ENCODE measurements at regions not wholly inside any gene's neighbourhood (a gene's known extent, or its start where the extent isn't known, plus 50 kb on each side); places are given as distances from the start of the nearest gene placed in this dataset.

- H3K9ac ChIP-seq (ENCODE audit: low read depth, low read length, poor library complexity, severe bottlenecking), result no peak overlapping the region
- H3K9me3 ChIP-seq (ENCODE audit: insufficient read depth, low read depth, low read length), result no peaks in the 10 kb centered on the region
- H3K4me1 ChIP-seq (ENCODE audit: insufficient read depth, low read length, poor library complexity, severe bottlenecking), result peaks cover 5% of the 10 kb centered on the region
- H4K20me1 ChIP-seq (ENCODE audit: insufficient read depth, low read length, poor library complexity, severe bottlenecking), result no peaks in the 10 kb centered on the region
- H3K4me2 ChIP-seq (ENCODE audit: low read depth, low read length, poor library complexity, severe bottlenecking), result no peak overlapping the region
- H3K27me3 ChIP-seq (ENCODE audit: insufficient read depth, low read length, poor library complexity, severe bottlenecking), result no peaks in the 10 kb centered on the region
- H3F3A ChIP-seq (ENCODE audit: low read depth), result no peaks in the 10 kb centered on the region
- no peaks in the 10 kb centered on the region for H3K9me2 ChIP-seq (replicated peaks; ENCODE audit: low read depth, low read length)
- H3K36me3 ChIP-seq (ENCODE audit: insufficient read depth, low read length), result no peaks in the 10 kb centered on the region
- H3K79me2 ChIP-seq (ENCODE audit: insufficient read depth, low read length), result no peaks in the 10 kb centered on the region
- no peak overlapping the region for H2AFZ ChIP-seq (ENCODE audit: low read length)
- no peak overlapping the region for H3K4me3 ChIP-seq (ENCODE audit: low read length, poor library complexity, severe bottlenecking)
- no peak for TF ChIP-seq CTCF (conservative IDR thresholded peaks at IDR 0.05; ENCODE audit: low read length)
- TF ChIP-seq EZH2phosphoT487 (IDR thresholded peaks at IDR 0.05; ENCODE audit: borderline replicate concordance), result no peak
Observed at GRCh38 chr5:135119481-135119880, 85.5 kb upstream of the PITX1 start.

GRCh38 chr5:135117590-135117989 is 83.6 kb upstream of the PITX1 start:
- Histone ChIP-seq H3K9ac (ENCODE audit: low read depth, low read length, poor library complexity, severe bottlenecking) (no peak overlapping the region), H3K4me3 (ENCODE audit: low read length, poor library complexity, severe bottlenecking) (no peak overlapping the region), H3K79me2 (ENCODE audit: insufficient read depth, low read length) (no peaks in the 10 kb centered on the region), H2AFZ (ENCODE audit: low read length) (no peak overlapping the region), H3K4me2 (ENCODE audit: low read depth, low read length, poor library complexity, severe bottlenecking) (no peak overlapping the region), H3K27me3 (ENCODE audit: insufficient read depth, low read length, poor library complexity, severe bottlenecking) (no peaks in the 10 kb centered on the region), H3K4me1 (ENCODE audit: insufficient read depth, low read length, poor library complexity, severe bottlenecking) (peaks cover 5% of the 10 kb centered on the region), H3K9me2 (replicated peaks; ENCODE audit: low read depth, low read length) (no peaks in the 10 kb centered on the region), H3K36me3 (ENCODE audit: insufficient read depth, low read length) (no peaks in the 10 kb centered on the region), H3F3A (ENCODE audit: low read depth) (no peaks in the 10 kb centered on the region), H3K9me3 (ENCODE audit: insufficient read depth, low read depth, low read length) (no peaks in the 10 kb centered on the region), H4K20me1 (ENCODE audit: insufficient read depth, low read length, poor library complexity, severe bottlenecking) (no peaks in the 10 kb centered on the region)
- TF ChIP-seq EZH2phosphoT487 (IDR thresholded peaks at IDR 0.05; ENCODE audit: borderline replicate concordance) (no peak), CTCF (conservative IDR thresholded peaks at IDR 0.05; ENCODE audit: low read length) (no peak)

GRCh38 chr5:135116160-135116561 is 82.1 kb upstream of the PITX1 start:
- Histone ChIP-seq H4K20me1 (ENCODE audit: insufficient read depth, low read length, poor library complexity, severe bottlenecking) (no peaks in the 10 kb centered on the region), H3K36me3 (ENCODE audit: insufficient read depth, low read length) (no peaks in the 10 kb centered on the region), H3K4me3 (ENCODE audit: low read length, poor library complexity, severe bottlenecking) (no peak overlapping the region), H3K4me2 (ENCODE audit: low read depth, low read length, poor library complexity, severe bottlenecking) (no peak overlapping the region), H3K9ac (ENCODE audit: low read depth, low read length, poor library complexity, severe bottlenecking) (no peak overlapping the region), H3F3A (ENCODE audit: low read depth) (no peaks in the 10 kb centered on the region), H3K9me3 (ENCODE audit: insufficient read depth, low read depth, low read length) (no peaks in the 10 kb centered on the region), H2AFZ (ENCODE audit: low read length) (no peak overlapping the region), H3K4me1 (ENCODE audit: insufficient read depth, low read length, poor library complexity, severe bottlenecking) (peaks cover 5% of the 10 kb centered on the region), H3K27me3 (ENCODE audit: insufficient read depth, low read length, poor library complexity, severe bottlenecking) (no peaks in the 10 kb centered on the region), H3K9me2 (replicated peaks; ENCODE audit: low read depth, low read length) (no peaks in the 10 kb centered on the region), H3K79me2 (ENCODE audit: insufficient read depth, low read length) (no peaks in the 10 kb centered on the region)
- no peak for TF ChIP-seq EZH2phosphoT487 (IDR thresholded peaks at IDR 0.05; ENCODE audit: borderline replicate concordance)
- no peak for TF ChIP-seq CTCF (conservative IDR thresholded peaks at IDR 0.05; ENCODE audit: low read length)
